Activated CD4-positive, alpha-beta T cell treated with anti-CD3 and anti-CD28 coated beads, Interleukin-2, amount 50 U/mL, for 1 hour (primary cell): ENCODE measurements at regions not wholly inside any gene's neighbourhood (a gene's known extent, or its start where the extent isn't known, plus 50 kb on each side); places are given as distances from the start of the nearest gene placed in this dataset.
"Not testable (repeated sequence)": the region's sequence is repeated elsewhere in the genome, so short reads cannot be mapped to it uniquely, and the experiment has no call there.

ENCODE experiments used
- DNase-seq: peaks from one replicate; pipeline ENCODE4 v3.0.0-alpha.2; 2020

DNA sequence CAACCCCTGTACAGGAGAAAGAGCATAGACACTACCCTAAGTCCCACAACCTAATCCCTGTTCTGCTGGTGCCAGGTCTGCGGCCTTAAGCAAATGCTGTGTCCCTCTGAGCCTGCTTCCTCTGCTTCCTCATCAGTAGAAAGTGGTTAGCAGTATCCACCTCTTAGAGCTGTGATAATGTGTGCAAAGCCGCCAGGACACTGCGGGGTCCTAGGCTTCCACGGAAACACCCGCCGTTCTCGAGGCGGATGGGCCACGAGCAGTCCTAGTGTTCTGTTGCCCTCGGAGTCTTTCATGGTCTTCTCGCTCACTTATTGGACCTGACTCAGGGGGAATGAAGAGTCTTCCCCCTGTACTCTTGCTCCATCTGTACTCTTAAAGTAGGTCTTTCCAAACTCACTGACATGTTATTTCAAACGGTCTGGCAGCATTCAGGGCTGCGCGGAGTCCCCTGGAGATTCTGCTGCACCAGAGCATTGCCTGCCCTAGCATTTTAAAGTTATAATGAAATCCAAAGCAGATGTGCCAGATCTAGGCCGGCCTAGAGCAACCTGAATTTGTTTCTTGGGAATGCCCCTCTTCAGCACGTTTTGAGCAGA, 107.2 kb upstream of the ZNF236 start:
- no peak for DNase-seq

DNA sequence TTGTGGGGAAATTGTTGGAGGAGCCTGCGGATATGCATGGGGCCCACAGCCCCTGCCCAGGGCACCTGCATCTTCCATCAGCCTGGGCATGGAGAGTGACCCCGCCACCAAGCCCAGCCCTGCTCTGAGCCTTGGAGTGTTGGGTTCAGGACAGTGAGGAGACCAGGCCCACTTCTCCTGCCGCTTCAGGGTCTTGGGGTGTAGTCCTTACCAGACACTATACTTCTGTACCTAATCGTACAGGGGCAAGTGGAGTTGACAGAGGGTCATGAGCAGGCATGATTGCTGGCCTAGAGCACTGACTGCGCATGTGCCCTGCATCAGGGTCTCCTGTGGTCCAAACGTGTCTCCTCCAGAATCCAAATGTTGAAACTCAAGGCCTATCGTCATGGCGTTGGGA, 108.9 kb upstream of the ZNF236 start:
- DNase-seq = no peak

DNA sequence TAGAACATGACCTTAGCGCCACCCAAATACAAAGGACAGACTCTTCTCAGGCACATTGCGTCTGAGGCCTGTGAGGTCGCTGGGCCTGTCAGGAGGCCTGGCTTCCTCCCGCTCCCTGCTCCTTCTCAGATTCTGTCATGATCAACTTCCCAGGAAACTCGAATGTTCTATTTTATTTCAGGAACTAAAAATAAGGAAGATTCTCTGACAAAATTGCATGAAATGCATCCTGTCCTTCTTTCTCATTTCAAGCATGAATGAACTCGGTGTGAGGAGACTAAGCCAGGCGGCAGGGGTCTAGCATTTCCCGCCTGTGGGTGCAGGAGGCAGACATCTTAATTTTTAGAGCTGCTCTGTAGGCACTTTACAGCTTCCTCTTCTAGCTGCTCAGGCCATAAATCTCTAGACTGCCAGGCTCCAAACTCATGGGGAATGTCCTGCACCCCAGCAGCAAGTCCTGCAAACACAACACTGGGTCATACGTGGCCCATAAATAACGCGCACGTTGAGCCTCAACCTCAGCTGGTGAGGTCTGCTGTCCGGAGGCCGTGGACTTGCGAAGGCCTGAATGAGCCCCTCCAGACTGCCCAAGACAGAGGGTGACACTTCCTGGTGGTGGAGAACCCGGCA, 109.7 kb upstream of the ZNF236 start:
- DNase-seq = no peak

DNA sequence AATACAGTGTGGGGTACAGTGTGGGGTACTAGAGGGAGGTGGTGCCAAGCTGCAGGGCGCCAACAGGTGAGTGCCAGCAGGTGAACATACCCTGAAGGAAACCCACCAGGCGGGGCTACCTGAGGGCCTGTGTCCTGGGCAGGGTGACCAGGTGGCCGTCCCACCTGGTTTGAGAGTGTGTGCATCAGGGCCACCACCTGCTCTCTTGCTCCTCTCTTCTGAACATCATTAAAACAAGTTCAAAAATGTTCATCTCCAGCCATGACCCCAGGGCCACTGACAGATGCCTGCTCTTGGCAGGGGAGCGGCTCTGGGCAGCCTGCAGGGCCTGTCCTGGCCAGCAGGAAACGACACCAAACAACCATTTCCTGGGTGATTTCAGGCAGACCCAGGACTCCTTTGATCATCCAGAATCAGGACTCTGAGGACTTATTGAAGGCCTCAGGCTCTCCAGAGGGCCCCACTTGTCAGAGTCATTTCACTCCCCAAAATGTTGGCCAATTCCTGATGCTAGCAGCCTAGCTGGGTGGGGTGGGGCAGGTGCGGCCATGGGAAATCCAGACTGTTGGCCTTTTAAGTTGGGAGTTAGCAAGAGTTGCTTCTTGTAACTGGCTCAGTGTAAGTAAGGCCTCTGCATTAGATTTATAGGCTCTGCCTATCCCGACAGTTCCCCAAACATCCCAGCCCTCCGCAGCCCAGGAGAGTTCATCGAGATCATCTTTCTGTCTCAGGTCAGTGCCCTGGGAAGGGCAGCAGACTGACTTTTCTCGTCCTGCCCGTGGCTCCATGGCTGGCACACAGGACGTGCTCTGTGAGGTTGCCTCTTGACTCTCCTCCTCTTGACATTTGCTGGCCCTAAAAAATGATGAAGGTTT, 111.5 kb upstream of the ZNF236 start:
- no peak for DNase-seq

DNA sequence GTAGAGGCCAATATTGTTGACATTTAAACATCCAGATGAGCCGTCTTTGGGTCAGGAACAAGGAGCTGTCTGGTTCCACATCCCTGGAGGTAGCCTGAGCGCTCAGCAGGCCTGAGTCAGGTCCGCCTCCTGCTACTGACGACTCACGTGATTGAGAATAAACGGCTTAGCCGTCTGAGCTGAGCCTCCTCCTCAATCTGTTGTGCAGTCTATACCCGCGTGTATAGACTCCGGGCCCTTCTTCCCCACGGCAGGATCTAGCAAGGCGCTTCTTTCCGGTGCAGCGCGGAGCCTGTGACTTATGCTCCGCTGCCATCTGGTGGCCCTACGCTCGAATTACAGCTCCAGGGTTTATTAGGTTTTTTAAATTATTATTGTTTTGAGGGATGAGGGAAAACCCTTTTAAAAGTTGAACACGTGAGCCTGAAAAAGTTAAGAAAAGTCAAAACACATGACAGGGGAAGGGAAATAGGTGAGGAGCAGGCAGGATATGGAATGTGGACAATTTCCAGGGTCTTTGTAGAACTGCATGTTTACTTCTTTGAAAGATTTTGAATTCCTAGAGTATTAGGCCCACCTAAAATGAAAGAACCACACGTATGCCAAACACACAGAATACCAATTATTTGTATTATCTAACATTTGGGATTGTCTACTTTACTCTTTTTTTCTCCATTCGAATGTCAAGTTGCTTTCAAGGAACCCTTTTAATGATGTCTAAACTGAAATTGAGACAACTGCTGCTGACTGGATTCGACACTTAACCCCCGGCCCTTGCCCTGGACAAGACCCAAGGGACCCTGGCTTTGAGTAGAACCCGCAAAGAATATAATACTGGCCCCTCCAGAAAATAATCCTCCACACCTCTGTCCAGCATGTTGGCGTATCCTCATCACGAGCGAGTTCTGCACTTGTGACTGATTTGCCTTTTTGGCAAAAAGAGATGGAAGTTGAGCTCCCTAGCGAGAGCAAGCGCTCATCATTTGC, 112.4 kb upstream of the ZNF236 start:
- DNase-seq = peak; percentile 53

DNA sequence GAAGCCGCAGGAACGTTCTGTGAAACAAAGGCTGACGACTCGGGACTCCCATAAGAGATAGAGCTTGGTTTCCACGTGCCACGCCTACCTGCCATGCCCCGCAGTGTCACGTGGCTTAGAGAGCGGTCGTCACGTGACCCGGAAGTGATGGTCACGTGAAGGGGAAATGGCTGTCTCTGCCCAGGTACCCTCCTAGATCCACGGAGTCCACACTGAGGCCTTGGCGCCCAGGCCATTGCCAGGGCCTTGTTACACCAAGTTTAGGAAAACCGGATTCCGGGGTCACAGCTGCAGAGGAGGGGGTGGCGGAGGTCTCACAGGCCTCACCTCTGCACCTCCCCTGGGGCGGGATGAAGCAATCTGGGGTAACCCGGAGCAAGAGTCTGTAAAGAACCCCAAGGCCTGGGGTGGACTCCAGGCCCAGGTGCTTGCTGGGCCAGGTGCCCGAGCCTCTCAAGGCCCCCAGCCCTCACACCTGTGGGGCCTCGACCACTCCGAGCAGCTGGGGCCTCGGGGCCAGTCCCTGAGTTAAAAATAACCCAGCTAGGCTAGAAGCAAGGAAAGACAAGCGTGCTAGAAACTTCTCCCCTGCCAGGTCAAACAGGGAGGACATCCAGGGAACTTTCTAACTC, 113.5 kb upstream of the ZNF236 start:
- DNase-seq = no peak

DNA sequence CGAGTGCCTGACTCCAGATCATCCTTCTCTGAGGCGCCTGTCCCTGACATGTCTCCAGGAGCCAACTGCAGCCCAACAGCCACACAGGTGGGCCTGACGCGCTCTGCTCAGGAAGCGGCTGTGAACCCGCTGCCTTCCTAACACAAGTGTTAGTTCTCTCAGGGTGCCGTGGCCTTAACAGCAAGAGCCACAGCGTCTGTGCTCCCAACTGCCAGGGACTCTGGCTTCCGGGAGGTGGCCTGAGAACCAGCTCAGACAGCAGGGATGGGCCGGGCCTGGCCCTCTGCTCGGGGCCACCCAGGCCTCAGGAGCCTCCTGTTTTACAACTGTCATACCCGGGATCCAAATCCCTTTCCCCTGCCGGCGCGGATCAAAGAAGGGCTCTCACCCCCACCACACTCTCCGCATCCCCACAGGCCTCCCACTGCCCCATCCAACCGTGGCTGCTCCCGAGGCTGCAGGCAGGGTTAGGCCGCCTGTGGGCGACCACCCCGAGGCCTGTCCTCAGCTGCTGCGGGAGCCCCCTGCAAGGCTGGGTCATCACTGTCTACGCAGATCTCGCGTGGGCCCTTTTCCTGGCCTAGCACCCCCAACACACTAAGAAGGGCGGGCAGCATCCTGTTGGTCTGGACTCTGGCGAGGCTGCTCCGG, 114.2 kb upstream of the ZNF236 start:
- no peak for DNase-seq

DNA sequence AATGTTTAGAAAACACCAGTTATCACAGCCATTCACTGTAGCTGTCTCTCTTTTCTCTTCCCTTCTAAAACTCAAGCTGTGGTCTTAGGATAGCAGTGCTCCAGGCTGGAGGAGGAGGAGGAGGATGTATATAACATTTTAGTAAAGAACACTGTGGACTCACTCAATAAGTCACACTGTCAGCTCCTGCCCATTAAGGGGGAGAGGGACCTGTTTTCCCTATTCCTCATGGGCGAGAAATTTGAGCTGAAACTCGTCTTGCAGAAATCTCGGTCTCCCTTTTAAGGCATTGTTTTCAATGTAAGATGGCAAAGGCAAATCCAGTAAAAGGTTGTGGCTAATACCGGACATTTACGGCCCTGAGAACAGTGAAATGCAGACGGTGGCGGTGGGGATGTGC, 114.8 kb upstream of the ZNF236 start:
- no peak for DNase-seq

DNA sequence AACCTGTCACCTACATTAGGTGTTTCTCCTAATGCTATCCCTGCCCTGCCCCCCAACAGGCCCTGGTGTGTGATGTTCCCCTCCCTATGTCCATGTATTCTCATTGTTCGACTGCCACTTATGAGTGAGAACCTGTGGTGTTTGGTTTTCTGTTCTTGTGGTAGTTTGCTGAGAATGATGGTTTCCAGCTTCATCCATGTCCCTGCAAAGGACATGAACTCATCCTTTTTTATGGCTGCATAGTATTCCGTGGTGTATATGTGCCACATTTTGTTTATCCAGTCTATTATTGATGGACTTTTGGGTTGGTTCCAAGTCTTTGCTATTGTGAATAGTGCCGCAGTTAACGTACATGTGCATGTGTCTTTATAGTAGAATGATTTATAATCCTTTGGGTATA, 117.8 kb upstream of the ZNF236 start:
- not testable (repeated sequence) for DNase-seq

DNA sequence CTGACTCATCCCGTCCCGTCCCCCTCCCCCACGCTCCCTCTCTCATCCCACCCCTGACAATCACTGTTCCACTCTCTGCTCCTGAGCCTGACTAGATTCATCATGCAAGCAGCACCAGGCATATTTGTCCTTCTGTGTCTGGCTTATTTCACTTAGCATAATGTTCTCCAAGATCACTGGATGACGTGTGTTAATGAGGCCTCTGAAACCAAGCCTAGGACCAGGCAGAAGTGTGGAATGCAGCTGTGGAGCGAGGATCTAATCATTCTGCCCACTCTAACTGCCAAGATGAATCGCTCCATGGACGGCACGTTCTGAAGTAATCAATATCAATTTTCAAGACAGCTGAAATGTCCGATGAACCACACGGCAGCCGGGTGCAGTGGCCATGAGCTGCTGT, 122.4 kb upstream of the ZNF236 start:
- no peak for DNase-seq

DNA sequence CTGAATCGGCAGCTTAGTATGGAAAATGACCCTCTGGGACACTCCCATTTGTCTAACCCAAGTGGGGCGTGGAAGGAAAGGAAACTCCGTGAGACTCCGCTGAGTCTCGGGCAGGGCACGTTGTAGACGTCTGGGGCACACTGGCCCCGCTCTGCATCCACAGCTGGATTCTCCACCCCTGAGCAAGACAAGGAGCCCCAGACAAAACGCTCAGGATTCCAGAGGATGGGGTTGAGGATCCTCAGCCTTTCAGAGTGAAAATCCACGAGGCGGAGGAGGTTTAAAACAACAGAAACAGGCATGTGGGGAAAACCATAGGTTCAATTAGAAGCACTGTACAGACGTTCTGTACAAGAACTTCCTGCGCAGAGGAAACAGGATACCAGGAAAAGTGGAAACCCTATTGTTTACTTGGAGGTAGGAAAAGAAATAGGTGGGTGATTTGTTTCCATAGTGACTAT, 124.9 kb upstream of the ZNF236 start:
- DNase-seq = no peak

DNA sequence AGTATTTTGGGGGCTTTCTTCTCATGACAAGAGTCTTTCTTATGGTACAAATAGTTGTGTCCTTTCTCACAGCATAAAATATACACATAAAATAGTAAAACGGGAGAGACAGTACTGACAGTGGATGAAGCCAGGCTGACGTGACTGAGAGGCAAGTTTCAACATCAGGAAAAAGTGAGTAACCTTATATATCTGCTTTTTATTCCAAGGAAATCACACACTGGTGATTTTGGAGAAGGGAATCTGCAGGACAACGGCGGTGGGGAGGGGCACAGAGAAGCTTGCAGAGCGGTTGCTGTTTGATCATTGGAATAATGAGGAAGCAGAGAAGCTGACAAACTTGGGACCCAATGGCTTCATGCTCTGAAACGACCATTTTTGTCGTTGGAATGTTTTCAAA, 130.6 kb upstream of the ZNF236 start:
- DNase-seq = no peak

DNA sequence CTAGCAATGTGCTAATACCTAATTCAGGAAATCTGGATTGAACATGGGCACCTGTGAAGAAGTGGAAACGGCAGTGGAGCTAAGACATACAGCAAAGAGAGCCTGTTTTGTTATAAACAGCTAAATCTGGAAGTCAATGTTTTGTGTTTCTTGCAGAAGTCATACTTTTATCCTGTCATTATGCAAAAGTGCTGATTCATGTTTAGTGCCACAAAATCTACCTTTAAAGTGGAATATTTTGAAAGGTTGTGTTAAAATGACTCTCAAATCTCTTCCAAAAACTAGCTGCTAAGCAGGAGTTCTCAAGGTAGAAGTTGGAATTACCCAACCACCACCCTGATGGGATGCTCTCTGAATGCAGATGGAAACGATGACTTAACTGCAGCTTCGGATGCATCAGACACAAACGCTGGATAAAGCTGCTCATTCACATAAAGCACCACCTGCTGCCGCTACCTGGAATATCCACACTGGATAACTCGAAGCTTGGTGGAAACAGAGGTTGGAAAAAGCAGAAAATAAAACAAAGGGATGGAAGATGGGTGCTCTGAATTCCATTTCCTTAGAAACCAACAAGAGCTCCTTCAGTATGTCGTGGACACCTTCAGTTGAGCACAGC, 132.6 kb upstream of the ZNF236 start:
- no peak for DNase-seq

DNA sequence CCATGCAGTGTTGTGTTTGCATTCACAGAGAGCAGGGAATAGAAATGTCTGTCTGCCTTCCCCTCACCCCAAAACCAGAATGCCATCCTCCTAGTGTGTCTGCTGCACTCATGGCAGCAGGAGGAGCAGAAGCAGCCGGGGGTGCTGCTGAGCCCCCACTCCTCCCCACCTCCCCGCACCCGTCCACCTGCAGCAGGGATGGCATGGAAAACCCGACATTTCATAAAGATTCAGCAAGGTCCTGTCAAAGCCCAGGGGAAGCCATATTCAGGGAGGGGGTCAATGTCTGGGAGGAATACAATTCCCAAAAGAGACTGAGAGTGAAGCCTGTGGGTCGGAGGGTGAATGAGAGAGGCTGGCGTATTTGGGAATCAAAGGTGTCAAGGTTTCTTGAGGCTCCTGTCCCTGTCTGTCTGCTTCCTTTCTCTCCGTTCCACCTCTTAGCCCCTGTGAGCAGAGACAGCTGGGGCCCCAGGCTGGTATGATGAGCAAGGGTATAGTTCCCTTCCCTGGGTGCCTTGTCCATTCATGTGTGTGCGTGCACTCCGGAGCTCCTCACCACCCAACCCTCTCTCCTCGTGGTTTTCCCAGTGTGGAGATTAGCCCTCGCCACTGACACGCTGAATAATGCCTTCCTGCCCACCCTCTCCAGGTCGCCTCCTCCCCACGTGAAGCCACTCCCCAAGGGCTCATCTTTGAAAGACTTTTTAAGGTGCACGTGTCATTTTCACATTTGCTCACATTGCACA, 133.5 kb upstream of the ZNF236 start:
- no peak for DNase-seq

DNA sequence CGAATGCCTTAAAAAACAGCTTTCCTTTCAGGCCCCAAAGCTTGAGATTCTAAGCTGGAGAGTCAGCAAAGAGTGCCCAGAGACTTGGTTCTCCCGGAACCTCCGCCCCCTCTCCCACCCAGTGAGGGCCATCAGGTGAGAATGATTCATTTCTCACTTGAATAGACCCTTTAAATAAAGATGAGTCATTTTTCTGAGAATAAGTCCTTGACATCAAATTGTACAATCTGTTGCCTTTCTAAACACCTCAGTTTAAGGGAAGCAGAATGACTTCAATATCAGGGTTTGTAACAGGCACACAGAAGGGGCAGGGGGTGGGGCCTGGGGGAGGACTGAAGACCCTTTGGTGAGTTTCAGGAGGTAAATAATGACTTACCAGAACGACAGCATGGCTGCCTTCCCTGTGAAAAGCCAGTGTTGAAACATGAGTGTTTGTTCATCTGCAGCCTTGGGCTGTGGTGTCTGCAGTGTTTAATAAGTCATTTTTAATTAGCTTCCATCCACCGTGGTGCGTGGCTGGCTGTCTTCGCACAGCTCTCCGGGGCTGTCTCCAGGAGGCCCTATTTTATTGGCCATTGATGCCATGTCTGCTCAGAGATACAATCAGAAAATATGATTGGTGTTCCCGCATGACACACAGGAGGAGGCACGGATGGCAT, 134.9 kb upstream of the ZNF236 start:
- DNase-seq = no peak

DNA sequence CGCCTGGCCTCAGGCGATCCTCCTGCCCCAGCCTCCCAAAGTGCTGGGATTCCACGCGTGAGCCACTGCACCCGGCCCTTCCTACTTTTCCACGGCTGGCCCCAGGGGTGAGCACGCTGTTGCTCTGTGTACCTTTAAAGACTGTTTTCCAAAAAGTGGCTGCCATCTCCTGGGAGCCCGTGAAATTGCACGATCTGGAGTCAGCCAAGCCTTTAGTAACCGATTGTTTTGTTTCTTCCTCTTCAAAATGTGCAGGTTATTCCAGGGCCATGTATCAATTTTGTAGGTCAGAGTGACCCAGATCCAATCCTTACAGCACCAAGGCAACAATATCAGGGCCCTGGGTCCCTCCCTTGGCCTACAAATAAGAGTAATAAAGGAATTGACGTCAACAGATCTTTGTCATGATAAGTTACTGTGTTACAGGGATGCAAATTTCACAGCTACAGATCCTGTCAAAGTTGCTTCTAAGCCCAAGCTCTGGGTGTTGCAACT, 135.6 kb upstream of the ZNF236 start:
- no peak for DNase-seq

DNA sequence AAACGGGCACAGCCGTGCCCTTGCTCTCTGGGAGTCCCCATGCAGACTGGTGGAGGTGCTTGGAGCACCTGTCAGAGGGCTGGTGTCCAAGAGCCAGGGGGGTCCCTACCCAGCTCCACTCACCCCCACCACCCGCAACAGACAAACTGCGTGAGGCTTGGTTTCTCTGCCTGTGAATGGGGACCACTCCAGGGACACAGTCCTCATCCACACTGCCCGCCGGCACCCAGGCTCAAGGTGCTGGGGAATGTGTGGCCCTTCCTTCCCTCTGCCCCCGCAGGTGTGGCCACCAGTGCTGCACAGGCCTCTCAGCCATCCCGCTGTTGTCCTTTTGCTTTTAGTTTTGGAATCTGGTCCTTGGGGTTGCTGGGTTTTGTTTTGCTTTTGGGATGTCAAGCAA, 136.5 kb upstream of the ZNF236 start:
- no peak for DNase-seq

DNA sequence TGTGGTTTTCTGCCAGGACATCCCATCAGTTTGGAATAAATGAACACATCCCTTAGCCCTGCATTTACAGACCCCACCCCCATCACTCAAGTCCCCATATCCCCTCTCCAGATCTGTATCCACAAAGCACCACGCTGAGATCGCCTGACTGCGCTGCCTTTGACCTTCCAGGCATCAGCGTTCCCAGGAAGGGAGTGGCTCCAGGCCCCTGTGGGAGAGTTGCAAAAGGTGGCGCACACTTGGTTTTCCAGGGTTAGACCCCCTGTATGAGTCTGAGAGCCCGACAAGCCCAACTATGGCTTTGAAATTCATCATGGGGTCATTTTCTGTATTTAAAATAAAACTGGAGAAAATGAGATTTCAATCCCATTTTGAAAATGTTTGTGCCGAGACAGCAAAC, 137.0 kb upstream of the ZNF236 start:
- DNase-seq = no peak

DNA sequence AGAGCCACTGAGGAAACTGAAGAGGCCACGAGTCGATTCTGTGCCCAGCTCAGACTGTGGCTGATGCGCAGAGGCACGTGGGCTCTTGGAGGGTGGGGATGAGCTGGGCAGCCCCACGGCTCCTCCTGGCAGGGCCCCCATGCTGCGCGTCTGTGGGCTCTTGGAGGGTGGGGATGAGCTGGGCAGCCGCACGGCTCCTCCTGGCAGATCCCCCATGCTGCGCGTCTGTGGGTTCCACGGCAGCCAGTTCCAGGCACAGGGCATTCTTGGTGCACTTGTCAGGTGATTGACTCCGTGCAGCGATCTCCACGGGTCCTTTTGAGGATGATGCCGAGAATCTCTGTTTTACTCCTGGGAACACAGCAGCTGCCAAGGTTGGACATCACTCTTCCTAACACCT, 138.1 kb upstream of the ZNF236 start:
- DNase-seq = no peak

DNA sequence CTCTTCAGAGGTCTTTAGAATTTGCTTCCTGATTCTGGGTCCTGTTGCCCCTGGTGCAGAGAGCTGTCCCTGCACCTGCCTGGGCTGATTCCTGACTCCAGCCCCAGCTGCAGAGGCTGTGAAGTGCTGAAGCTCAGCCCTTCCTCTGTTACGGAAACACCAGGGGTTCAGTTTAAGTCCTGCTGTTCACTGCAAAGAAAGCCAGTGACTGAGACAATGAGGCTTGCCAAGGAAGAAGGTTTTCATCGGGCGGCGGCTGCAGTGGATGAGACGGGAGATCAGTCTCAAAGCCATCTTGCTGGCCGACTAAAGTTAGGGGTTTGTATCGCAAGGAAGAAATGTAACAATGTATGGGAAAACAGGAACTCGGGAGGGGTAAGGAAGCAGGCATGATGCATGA, 142.4 kb upstream of the ZNF236 start:
- no peak for DNase-seq
